ENCODE measurements at regions not wholly inside any gene's neighbourhood (a gene's known extent, or its start where the extent isn't known, plus 50 kb on each side); places are given as distances from the start of the nearest gene placed in this dataset.

GRCh38 chr2:184498936-184499335 lies 99.4 kb upstream of the ZNF804A start:
- no peak for TF ChIP-seq CTCF (conservative IDR thresholded peaks at IDR 0.05 in 1 of 2, IDR thresholded peaks at IDR 0.05 in 1 of 2; ENCODE audit: extremely low read depth in 1 of 2, insufficient read depth in 1 of 2, low read depth in 1 of 2, low read length in 2 of 2)
- TF ChIP-seq EZH2 (IDR thresholded peaks at IDR 0.05; ENCODE audit: borderline replicate concordance, low read length) = no peak

Data from mammary epithelial cell (primary cell).